MM.1S (cell line): ENCODE measurements at regions not wholly inside any gene's neighbourhood (a gene's known extent, or its start where the extent isn't known, plus 50 kb on each side); places are given as distances from the start of the nearest gene placed in this dataset.

Experiments used
- EZH2 ChIP-seq: fragments of 300-600 bp; sonication (generic); optimal IDR thresholded peaks from 2 replicates; pipeline ENCODE3; 2017; ENCODE audit warnings: low read depth, mild to moderate bottlenecking, antibody characterized with exemption, low read length, mixed read lengths
- TF ChIP-seq, protein P1 (sequence below): fragments of 300-600 bp; sonication (generic); IDR thresholded peaks from 2 replicates; pipeline ENCODE4 v1.5.1; 2016; ENCODE audit warnings: antibody characterized with exemption, low read length, mixed read lengths

DNA sequence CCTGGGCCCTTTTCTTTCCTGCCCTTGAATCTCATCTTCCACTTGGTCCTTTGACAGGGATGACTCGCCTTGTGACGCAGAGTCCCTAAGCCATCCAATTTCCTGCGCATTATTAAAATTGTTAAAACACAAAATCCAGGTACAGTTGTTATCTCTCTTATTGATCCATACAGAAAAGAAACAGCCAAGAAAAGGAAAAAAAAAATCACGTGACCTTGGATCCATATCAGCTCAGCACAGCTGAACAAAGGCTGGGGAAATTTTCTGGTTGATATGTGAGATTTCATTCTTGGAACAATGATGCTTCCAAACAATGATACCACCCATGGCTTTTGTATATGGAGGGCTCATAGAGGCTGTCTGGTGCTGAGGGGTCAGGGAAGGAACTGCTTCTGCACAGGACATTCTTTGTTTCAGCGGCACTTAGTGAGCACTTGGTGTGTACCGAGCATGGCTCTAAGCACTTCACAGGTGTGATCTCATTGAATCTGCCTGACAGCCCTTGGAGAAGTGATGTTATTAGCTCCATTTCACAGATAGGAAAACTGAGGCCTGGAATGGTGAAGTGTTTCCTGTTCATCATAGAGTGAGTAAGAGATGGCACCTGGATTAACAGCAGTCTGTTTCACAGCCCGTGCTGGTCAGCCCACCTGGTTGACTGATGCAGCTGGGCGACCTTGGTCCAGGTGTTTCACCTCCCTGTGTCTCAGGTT is 155.0 kb upstream of the SULF2 start:
- TF ChIP-seq, protein P1, sequence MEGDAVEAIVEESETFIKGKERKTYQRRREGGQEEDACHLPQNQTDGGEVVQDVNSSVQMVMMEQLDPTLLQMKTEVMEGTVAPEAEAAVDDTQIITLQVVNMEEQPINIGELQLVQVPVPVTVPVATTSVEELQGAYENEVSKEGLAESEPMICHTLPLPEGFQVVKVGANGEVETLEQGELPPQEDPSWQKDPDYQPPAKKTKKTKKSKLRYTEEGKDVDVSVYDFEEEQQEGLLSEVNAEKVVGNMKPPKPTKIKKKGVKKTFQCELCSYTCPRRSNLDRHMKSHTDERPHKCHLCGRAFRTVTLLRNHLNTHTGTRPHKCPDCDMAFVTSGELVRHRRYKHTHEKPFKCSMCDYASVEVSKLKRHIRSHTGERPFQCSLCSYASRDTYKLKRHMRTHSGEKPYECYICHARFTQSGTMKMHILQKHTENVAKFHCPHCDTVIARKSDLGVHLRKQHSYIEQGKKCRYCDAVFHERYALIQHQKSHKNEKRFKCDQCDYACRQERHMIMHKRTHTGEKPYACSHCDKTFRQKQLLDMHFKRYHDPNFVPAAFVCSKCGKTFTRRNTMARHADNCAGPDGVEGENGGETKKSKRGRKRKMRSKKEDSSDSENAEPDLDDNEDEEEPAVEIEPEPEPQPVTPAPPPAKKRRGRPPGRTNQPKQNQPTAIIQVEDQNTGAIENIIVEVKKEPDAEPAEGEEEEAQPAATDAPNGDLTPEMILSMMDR = no peak
- no peak for TF ChIP-seq EZH2
